Peyer's patch (tissue), 4 donors: ENCODE measurements at regions not wholly inside any gene's neighbourhood (a gene's known extent, or its start where the extent isn't known, plus 50 kb on each side); places are given as distances from the start of the nearest gene placed in this dataset.

Experiments
- DNase-seq, 3 donors: peaks; one replicate each; pipeline ENCODE4 v3.0.0-alpha.2; 2017 to 2019
- H3K27ac ChIP-seq, 4 donors: fragments of 200-600 bp; sonication (generic); one replicate each; pipeline ENCODE4 v1.5.1; 2016 to 2019
- H3K27me3 ChIP-seq, 2 donors: fragments of 200-600 bp; sonication (generic); one replicate each; pipeline ENCODE4 v1.5.1; 2019
- H3K36me3 ChIP-seq, 3 donors: fragments of 200-600 bp; sonication (generic); one replicate each; pipeline ENCODE4 v1.5.1; 2016 to 2019
- H3K4me1 ChIP-seq, 4 donors: fragments of 200-600 bp; sonication (generic); one replicate each; pipeline ENCODE4 v1.5.1; 2016 to 2019
- H3K4me3 ChIP-seq, 4 donors: fragments of 200-600 bp; sonication (generic); 1 replicate in 3 of 4; 2 replicates in 1 of 4; pipeline ENCODE4 v1.5.1; 2016 to 2019; ENCODE audit warnings: mild to moderate bottlenecking in 1 of 4
- H3K9me3 ChIP-seq, 4 donors: fragments of 200-600 bp; sonication (generic); one replicate each; pipeline ENCODE4 v1.5.1; 2016 to 2019; ENCODE audit warnings: mild to moderate bottlenecking in 1 of 4
- CTCF ChIP-seq, 6 experiments: fragments of 450-650 bp in 4 of 6; fragments of 200-600 bp in 2 of 6; sonication (generic) in 1 of 6; IDR thresholded peaks; one replicate each; pipeline ENCODE4 v1.5.1; 2017 to 2019; ENCODE audit warnings: antibody characterized with exemption in 6 of 6, mild to moderate bottlenecking in 3 of 6, moderate library complexity in 1 of 6
- POLR2A ChIP-seq, 2 donors: fragments of 450-650 bp; IDR thresholded peaks; one replicate each; pipeline ENCODE4 v1.5.1; 2017; ENCODE audit warnings: antibody characterized with exemption in 2 of 2, mild to moderate bottlenecking in 2 of 2, moderate library complexity in 2 of 2

- DNase-seq = no peak
- Histone ChIP-seq H3K36me3 (no peaks in the 10 kb centered on the region), H3K27me3 (no peaks in the 10 kb centered on the region), H3K27ac (no peak overlapping the region), H3K4me1 (no peaks in the 10 kb centered on the region), H3K4me3 (no peak overlapping the region), H3K9me3 (no peaks in the 10 kb centered on the region)
- TF ChIP-seq CTCF (IDR thresholded peaks at IDR 0.05) (no peak), POLR2A (IDR thresholded peaks at IDR 0.05) (no peak)
Measured at GRCh38 chr12:61521258-61521657, 738.9 kb upstream of the USP15 start.

- Histone ChIP-seq H3K4me3 (no peak overlapping the region), H3K36me3 (no peaks in the 10 kb centered on the region), H3K9me3 (no peaks in the 10 kb centered on the region), H3K27ac (no peak overlapping the region), H3K27me3 (no peaks in the 10 kb centered on the region), H3K4me1 (no peaks in the 10 kb centered on the region)
- no peak for DNase-seq
- TF ChIP-seq CTCF (IDR thresholded peaks at IDR 0.05) (no peak), POLR2A (IDR thresholded peaks at IDR 0.05) (no peak)
Measured at GRCh38 chr12:61523276-61523992, 736.8 kb upstream of the USP15 start.

- Histone ChIP-seq H3K36me3 (no peaks in the 10 kb centered on the region), H3K27me3 (no peaks in the 10 kb centered on the region), H3K4me3 (no peak overlapping the region), H3K27ac (no peak overlapping the region), H3K9me3 (no peaks in the 10 kb centered on the region), H3K4me1 (no peaks in the 10 kb centered on the region)
- DNase-seq = no peak
- TF ChIP-seq POLR2A (IDR thresholded peaks at IDR 0.05) (no peak), CTCF (IDR thresholded peaks at IDR 0.05) (no peak)
Measured at GRCh38 chr12:61524851-61525250, 735.4 kb upstream of the USP15 start.

- TF ChIP-seq POLR2A (IDR thresholded peaks at IDR 0.05) (no peak), CTCF (IDR thresholded peaks at IDR 0.05) (no peak)
- H3K9me3 ChIP-seq = no peaks in the 10 kb centered on the region
- no peaks in the 10 kb centered on the region for H3K36me3 ChIP-seq
Measured at GRCh38 chr12:61525331-61525730, 734.9 kb upstream of the USP15 start.

GRCh38 chr12:61530456-61530855, 729.7 kb upstream of the USP15 start:
- Histone ChIP-seq H3K9me3 (no peaks in the 10 kb centered on the region), H3K27me3 (no peaks in the 10 kb centered on the region), H3K27ac (no peak overlapping the region), H3K4me1 (no peaks in the 10 kb centered on the region), H3K36me3 (no peaks in the 10 kb centered on the region), H3K4me3 (no peak overlapping the region)
- TF ChIP-seq CTCF (IDR thresholded peaks at IDR 0.05) (no peak), POLR2A (IDR thresholded peaks at IDR 0.05) (no peak)
- DNase-seq = no peak

More at GRCh38 chr12:61525331-61525730, 734.9 kb upstream of the USP15 start:
- no peak overlapping the region for H3K27ac ChIP-seq
- DNase-seq = no peak
- H3K4me1 ChIP-seq = no peaks in the 10 kb centered on the region
- H3K4me3 ChIP-seq = no peak overlapping the region
- no peaks in the 10 kb centered on the region for H3K27me3 ChIP-seq

GRCh38 chr12:61531195-61531594, 729.0 kb upstream of the USP15 start:
- no peaks in the 10 kb centered on the region for H3K27me3 ChIP-seq
- H3K4me3 ChIP-seq = no peak overlapping the region
- no peaks in the 10 kb centered on the region for H3K36me3 ChIP-seq
- DNase-seq = no peak
- H3K9me3 ChIP-seq = no peaks in the 10 kb centered on the region
- TF ChIP-seq POLR2A (IDR thresholded peaks at IDR 0.05) (no peak), CTCF (IDR thresholded peaks at IDR 0.05) (no peak)
- H3K4me1 ChIP-seq = no peaks in the 10 kb centered on the region
- no peak overlapping the region for H3K27ac ChIP-seq
